AML-193 (cell line): ENCODE measurements at regions not wholly inside any gene's neighbourhood (a gene's known extent, or its start where the extent isn't known, plus 50 kb on each side); places are given as distances from the start of the nearest gene placed in this dataset.
"Not testable (repeated sequence)": the region's sequence is repeated elsewhere in the genome, so short reads cannot be mapped to it uniquely, and the experiment has no call there.

ENCODE experiments used
- DNase-seq, 2 experiments: peaks; one replicate each; lab custom pipeline; 2025; lab: John Stamatoyannopoulos, UW

DNA sequence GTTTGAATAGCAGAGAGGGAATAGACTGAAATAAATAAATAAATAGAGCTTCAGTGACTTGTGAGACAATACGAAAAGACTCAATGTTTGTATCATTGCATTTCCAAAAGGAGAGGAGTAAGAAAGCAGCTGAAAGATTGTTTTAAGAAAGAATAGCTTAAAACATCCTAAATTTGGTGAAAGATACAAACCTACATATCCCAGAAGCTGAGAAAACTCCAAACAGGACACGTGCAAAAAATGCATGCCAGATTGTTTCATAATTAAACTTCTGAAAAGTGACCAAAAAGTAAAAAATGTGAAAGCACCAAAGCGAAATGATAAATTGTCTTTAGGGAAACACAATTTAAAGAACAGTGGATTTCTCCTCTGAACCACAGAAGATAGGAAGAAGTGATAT is 711.0 kb downstream of the AACS start:
- DNase-seq: no peak

- DNase-seq: no peak
Observed at GRCh38 chr12:125786143-125786542, 720.9 kb downstream of the AACS start.

DNA sequence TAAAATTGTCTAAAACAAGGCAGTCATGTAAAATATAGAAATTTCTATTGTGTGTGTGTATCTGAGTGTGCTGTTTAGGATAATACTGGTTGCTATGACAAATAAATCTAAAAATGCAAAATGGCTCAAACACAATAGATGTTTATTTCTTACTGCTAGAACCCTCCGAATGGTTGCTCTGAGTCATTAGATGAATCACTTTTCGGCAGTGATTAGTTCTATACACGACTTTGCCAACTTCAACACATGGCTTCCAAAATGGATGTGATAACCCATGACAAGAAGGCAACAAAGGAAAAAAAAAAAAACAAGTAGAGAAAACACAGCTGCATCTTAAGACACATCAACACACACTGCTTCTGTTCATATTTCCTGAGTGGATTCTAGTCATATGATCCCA is 729.2 kb downstream of the AACS start:
- no peak for DNase-seq

DNA sequence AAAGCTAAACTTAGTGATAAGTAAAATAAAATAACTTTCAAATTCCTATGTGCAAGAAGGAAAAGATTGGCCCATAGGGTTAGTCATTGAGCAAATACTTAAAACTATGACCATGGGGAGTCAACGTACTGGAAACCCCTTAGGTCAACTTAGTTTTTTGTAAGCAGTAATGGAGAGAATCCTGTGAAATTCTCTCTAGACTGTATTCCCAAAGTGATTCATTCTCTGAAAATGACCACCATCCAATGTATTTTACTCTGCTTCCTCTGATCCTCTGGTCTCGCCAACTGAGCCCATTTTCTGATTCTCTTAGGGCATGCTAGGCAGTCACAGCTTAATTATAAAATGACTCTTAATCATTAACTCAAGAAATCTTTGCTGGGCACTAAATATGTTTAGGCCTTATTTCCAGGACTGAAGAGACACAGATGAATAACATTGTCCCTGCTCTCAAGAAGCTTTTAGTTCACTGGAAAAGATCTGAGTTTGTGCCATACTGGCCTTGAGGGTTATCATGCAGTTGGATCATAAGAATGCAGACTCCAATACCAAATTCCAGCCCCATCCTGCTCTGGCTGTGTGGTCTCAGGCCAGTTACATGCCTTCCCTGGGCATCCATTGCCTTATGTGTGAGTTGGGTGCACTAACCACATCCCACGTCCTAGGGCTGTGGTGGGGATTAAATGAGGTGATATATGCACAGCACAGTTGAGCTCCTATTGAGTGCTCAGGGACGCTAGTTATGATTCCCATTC is 732.4 kb downstream of the AACS start:
- no peak for DNase-seq

DNA sequence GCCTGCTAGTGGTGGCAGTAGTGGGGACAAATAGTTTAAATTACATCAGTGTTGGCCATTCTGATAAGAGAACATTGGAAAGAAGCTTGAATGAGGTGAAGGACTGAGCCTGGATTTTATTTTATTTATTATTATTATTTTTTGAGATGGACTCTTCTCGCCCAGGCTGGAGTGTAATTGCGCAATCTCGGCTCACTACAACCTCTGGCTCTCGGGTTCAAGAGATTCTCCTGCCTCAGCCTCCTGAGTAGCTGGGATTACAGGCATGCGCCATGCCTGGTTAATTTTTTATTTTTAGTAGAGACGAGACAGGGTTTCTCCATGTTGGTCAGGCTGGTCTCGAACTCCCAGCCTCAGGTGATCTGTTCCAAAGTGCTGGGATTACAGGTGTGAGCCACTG is 739.4 kb downstream of the AACS start:
- DNase-seq: no peak

DNA sequence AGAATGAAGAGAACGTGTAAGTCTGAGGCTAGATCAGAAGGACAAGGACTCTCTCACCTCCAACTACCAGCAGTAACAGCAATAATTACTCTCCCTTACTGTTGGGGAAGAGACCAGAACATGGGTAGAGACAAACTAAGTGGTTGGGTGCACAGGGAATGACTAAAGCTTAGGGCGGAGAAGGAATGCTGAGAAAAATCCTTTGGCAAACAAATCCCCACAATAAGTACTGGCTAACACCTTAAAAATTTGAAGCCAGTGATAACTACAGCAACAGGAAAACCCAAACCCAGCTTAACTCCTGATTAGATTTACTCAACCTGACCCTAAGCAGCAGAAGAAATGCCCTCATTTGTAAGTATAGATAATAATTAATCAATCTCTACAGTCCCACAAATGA is 759.0 kb downstream of the AACS start:
- no peak for DNase-seq

- no peak for DNase-seq
Observed at GRCh38 chr12:125835852-125836251, 770.6 kb downstream of the AACS start.

- DNase-seq: no peak
Observed at GRCh38 chr12:125836647-125837046, 771.4 kb downstream of the AACS start.

DNA sequence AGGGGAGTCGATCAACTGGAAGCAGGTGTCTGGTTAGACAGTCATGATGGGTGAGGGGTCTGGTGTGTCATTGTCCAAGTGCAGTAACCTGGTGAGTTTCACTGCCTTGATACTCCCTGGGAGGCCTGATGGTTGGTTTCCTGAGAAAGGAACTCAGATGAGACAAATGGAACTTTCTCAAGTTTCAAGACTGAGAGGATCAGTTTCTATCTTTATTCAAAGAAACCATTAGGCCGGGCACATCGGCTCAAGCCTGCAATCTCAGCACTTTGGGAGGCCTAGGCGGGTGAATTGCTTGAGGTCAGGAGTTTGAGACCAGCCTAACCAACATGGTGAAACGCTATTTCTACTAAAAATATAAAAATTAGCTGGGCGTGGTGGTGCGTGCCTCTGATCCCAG is 776.1 kb downstream of the AACS start:
- no peak for DNase-seq

DNA sequence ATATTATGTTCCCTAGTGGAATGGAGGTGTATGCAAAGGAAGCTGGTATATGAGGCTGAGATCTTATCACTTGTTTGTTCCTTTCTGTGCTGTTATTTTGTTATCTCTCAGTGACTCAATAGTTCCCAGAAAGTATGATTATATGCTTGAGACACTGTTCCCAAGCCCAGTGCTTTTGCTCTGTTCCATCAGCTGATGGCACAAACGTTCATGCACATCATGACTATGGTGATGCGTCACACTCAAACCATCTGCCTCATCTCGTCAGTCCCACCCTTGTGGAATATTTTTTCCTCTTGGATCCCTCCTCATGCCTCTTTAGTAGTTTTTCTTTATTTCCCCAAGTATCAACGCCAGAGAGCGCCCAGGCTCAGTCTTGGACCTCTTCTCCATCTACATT is 786.9 kb downstream of the AACS start:
- no peak for DNase-seq

GRCh38 chr12:125852679-125853078 is 787.4 kb downstream of the AACS start:
- no peak for DNase-seq

DNA sequence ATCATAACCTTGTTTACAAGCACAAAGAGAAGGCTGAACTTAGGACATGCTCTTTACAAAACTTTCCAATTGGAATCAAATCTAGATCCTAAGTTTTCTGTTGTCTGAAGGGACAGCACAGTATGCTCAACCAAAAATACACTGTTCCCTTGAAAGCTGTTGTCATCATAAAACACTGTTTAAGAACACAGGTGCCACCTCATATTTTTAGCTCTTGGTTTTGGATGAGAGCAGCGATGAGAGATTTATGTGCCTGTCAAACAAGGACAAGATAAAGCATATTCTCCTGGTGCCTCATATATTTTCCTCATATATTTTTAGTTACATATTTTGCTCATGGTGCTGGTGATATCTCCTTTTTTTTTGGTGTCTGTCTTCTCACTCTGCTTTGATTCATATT is 788.4 kb downstream of the AACS start:
- DNase-seq: no peak

DNA sequence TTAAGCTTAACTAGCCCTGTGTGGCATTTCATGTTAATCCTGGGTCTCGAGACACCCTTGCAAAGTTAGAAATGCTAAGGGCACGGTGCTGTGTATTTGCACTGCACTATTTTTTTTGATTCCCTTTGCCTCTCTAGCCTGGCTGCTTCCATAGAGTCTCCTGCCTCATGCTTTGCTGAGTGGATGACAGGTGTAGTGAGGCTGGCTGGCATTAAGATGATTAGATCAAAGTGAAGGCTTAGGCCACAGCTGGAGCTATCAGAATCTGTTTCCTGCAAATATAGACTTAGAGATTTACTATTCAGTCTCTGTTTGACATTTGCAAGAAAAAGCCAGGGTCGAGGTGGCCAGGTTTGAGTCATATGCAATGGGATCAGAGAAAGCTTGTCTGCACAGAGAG is 791.1 kb downstream of the AACS start:
- DNase-seq: no peak

DNA sequence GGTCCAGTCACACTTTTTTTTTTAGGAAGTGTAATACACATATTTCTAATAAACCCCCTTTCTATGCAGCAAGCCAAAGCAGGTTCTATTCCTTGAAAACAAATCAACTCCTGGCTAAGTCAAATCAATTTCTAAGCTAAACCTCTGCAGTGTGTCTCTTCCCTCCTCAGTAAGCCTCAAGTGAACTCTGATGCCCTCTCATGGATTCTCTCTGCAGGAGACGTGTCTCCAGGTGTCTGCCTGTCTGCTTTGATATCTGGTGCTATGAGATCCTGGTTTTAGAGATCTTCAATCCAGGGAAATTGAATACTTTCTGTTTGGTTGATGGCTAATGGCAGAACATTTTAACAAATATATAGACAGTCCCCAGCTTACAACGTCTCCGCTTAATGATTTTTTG is 791.7 kb downstream of the AACS start:
- no peak for DNase-seq

GRCh38 chr12:125860672-125861288 is 795.5 kb downstream of the AACS start:
- DNase-seq: no peak

GRCh38 chr12:125861299-125862281 is 796.4 kb downstream of the AACS start:
- DNase-seq: no peak

DNA sequence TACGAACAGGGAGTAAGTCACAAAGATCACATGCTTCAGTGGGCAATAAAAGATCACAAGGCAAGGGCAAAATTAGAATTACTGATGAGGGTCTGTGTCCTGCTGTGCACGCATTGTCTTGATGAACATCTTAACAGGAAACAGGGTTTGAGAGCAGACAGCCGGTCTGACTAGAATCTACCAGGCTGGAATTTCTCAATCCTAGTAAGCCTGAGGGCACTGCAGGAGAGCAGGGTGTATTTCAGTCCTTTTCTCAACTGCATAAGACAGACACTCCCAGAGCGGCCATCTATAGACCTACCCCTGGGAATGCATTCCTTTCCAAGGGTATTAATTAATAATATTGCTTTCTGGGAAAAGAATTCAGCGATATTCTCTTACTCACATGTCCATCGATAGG is 800.0 kb downstream of the AACS start:
- DNase-seq: not testable (repeated sequence)

GRCh38 chr12:125871811-125872594 is 806.8 kb downstream of the AACS start:
- no peak for DNase-seq

DNA sequence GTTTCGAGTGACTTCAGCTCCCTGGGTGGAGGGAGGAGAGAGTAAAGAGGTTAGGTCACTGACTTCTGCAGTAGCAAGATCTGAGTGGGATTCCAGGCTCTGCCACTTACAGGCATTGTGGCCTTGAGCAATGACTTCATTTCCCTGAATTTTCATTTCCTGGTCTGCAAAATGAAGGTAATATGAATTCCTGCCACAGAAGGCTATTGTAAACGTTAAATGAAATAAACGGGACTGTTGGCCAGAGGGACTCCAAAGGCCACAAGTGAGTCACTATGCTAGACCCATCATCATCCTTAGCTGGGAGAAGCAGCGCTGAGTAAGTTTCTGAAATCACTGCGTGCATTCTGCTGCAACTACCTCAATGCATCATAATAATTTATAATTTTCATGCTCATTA is 807.8 kb downstream of the AACS start:
- no peak for DNase-seq

DNA sequence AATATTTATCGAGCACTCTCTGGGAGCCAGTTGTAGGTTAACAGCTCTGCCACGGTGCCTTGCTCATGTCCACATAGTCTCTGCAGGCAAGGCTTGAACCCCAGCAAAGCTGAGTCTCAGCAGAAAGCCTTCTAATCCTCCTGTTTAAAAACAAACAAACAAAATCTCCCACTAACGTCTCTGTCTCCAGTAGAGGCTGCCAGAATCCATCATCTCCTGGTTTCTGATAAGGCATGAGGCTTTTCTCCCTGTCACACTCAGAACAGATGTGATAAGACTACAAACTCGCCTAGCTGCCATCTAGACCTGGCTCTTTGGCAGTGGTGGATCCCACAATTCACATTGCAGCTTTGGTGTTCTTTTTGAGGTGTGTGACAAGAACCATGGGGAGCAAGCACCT is 813.2 kb downstream of the AACS start:
- no peak for DNase-seq

DNA sequence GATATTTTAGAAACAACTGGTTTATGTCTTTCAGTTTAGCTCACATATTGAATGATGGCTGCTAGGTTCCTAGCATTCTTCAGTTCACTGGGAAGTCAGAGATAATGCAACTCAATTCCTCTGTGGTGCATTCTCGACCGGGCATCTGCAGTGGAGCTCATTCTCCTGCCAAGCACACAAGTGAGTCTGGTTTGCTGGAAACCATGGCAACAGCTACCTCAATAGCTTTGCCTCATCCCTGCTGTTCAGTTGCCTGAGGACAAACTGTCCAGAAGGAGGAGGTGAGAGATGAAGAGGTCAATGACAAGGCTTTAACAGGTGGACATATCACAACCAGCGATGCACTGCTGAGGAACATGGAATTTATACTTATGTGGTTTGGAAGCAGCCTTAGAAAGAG is 816.9 kb downstream of the AACS start:
- no peak for DNase-seq

DNA sequence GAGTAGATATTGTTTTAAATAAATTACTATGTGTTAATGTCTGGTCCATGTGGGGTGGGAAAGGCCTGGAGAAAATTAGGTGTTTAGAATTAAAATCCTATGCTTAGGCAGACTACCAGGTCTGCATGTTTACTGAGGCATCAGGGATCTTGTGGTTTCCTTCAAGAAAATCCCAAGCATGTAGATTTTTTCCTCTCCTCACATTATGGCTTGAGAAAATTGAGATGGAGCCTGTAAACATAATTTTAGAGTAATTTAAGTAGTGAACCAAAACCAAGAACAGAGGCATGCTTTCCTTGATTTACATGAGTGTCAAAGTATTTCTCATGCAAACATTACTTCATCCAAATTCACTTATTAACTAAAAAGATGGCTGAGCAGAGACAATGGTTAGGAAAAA is 823.7 kb downstream of the AACS start:
- DNase-seq: no peak
